Fibroblast of pulmonary artery (primary cell): ENCODE measurements at regions not wholly inside any gene's neighbourhood (a gene's known extent, or its start where the extent isn't known, plus 50 kb on each side); places are given as distances from the start of the nearest gene placed in this dataset.

Experiments
- DNase-seq: peaks from one replicate; pipeline ENCODE4 v3.0.0-alpha.2; 2010; ENCODE audit warnings: low read depth
- H3K4me3 ChIP-seq: replicated peaks from 2 replicates; pipeline ENCODE4 v1.5.1; 2011; ENCODE audit warnings: low read depth, mild to moderate bottlenecking, control low read depth, low read length, moderate library complexity
- CTCF ChIP-seq: IDR thresholded peaks from 2 replicates; pipeline ENCODE4 v1.5.1; 2011; ENCODE audit warnings: mild to moderate bottlenecking, control low read depth, low read length, inconsistent platforms; ENCODE audit errors: missing control alignments

- no peak overlapping the region for H3K4me3 ChIP-seq
- no peak for TF ChIP-seq CTCF
- no peak for DNase-seq
Observed at GRCh38 chr13:54194233-54195024, 1165.8 kb downstream of the OLFM4 start.

- no peak for DNase-seq
- H3K4me3 ChIP-seq: no peak overlapping the region
- TF ChIP-seq CTCF: no peak
Observed at GRCh38 chr13:54196684-54197083, 1168.1 kb downstream of the OLFM4 start.

GRCh38 chr13:54198911-54199310 is 1170.3 kb downstream of the OLFM4 start:
- TF ChIP-seq CTCF: no peak
- no peak overlapping the region for H3K4me3 ChIP-seq
- no peak for DNase-seq

- H3K4me3 ChIP-seq: no peak overlapping the region
- no peak for DNase-seq
- no peak for TF ChIP-seq CTCF
Observed at GRCh38 chr13:54206626-54207025, 1178.0 kb downstream of the OLFM4 start.

GRCh38 chr13:54210397-54211049 is 1181.9 kb downstream of the OLFM4 start:
- DNase-seq: no peak
- no peak for TF ChIP-seq CTCF

GRCh38 chr13:54216221-54216620 is 1187.6 kb downstream of the OLFM4 start:
- no peak for DNase-seq
- TF ChIP-seq CTCF: no peak
- H3K4me3 ChIP-seq: no peak overlapping the region

More at GRCh38 chr13:54210397-54211049, 1181.9 kb downstream of the OLFM4 start:
- H3K4me3 ChIP-seq: no peak overlapping the region
